ENCODE measurements at regions not wholly inside any gene's neighbourhood (a gene's known extent, or its start where the extent isn't known, plus 50 kb on each side); places are given as distances from the start of the nearest gene placed in this dataset.
A peak's percentile ranks its signal among the peaks of the same experiment; 100 is the strongest.

DNA sequence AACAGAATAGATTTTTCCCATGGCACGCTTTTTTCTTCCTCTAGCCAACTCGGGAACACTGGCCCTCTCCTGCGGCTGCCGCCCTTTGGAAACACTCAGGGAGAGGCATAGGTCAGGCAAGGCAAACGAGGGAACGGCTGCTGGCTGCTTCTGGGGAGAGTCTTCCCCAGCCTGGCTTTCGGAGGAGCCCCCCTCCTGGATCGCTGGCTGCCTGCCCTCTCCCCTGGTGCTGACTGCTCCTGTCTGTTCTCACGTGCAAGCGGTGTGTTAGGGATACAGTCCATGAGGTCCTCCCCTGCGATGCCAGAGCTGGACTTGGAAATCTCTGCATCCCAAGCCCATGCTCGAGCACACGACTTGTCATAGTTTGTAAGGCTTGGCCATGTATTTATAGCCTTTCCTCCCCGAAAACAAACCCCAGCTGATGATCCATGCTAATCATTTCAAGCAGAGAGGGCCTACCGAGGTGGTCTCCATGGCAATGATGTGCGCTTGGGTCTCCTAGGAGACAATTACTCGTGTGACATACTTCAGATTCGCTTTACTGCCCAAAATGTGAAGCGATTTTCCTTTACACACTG lies 315.6 kb upstream of the ATP10A start:
- H3K9me3 Mint-ChIP-seq: no peaks in the 10 kb centered on the region
- H3K4me1 Mint-ChIP-seq: peaks cover 20% of the 10 kb centered on the region
- peak overlapping the region; percentile 54 for H3K4me3 Mint-ChIP-seq
- TF ChIP-seq, protein P1, sequence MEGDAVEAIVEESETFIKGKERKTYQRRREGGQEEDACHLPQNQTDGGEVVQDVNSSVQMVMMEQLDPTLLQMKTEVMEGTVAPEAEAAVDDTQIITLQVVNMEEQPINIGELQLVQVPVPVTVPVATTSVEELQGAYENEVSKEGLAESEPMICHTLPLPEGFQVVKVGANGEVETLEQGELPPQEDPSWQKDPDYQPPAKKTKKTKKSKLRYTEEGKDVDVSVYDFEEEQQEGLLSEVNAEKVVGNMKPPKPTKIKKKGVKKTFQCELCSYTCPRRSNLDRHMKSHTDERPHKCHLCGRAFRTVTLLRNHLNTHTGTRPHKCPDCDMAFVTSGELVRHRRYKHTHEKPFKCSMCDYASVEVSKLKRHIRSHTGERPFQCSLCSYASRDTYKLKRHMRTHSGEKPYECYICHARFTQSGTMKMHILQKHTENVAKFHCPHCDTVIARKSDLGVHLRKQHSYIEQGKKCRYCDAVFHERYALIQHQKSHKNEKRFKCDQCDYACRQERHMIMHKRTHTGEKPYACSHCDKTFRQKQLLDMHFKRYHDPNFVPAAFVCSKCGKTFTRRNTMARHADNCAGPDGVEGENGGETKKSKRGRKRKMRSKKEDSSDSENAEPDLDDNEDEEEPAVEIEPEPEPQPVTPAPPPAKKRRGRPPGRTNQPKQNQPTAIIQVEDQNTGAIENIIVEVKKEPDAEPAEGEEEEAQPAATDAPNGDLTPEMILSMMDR (conservative IDR thresholded peaks at IDR 0.05): no peak
- H3K27ac Mint-ChIP-seq (ENCODE audit: unreplicated experiment): peak overlapping the region; percentile 95
- no peaks in the 10 kb centered on the region for H3K27me3 Mint-ChIP-seq (ENCODE audit: low read depth)
- no peaks in the 10 kb centered on the region for H3K36me3 Mint-ChIP-seq (ENCODE audit: low read depth)
- no peak for DNase-seq (ENCODE audit: low read depth, low spot score)

DNA sequence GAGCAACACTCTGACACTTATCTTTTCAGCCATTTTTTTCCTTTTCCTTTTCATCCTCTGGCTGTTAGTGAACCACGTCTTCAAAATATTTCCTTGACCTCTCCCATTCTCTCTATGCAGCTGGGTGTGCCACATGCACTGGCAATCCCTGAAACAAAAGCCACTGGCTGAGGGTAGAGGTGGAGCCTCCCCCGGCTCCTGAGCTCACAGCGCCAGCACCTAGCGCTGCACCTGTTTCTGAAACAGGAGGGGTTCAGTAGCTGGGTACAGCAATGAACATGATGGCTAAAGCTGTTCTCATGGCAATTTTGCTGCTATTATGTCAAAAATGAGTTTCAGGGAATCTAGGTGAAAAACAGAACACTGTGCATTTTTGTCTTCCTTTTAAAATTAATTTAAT lies 314.7 kb upstream of the ATP10A start:
- H3K27ac Mint-ChIP-seq (ENCODE audit: unreplicated experiment): no peak overlapping the region

DNA sequence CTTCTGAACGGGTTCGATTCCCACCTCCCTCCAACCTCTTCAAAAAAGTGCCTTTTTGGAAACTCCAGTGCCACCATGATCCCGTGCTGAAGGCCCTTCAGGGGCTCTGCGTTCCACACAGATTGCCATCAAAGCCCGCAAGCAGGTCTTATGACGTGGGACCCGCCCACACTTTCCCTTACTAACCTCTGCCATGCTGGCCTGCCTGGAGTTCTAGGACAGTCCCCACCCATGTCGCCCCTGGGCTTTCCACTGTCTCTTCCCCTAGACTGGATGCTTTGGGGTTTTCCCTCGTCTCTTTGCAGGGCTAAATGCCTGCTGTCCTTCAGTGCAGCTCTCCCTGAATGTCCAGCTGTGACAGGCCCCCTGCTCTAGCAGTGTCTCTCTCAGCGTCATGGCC lies 313.7 kb upstream of the ATP10A start:
- H3K27me3 Mint-ChIP-seq (ENCODE audit: low read depth): no peaks in the 10 kb centered on the region
- no peak overlapping the region for H3K4me3 Mint-ChIP-seq
- no peaks in the 10 kb centered on the region for H3K9me3 Mint-ChIP-seq
- peaks cover 20% of the 10 kb centered on the region for H3K4me1 Mint-ChIP-seq
- H3K27ac Mint-ChIP-seq (ENCODE audit: unreplicated experiment): no peak overlapping the region
- DNase-seq (ENCODE audit: low read depth, low spot score): no peak
- TF ChIP-seq, protein P1 (conservative IDR thresholded peaks at IDR 0.05): no peak
- H3K36me3 Mint-ChIP-seq (ENCODE audit: low read depth): no peaks in the 10 kb centered on the region

More for the DNA sequence above, 314.7 kb upstream of the ATP10A start:
- Mint-ChIP-seq H3K4me1 (peaks cover 20% of the 10 kb centered on the region), H3K4me3 (no peak overlapping the region), H3K9me3 (no peaks in the 10 kb centered on the region), H3K36me3 (ENCODE audit: low read depth) (no peaks in the 10 kb centered on the region), H3K27me3 (ENCODE audit: low read depth) (no peaks in the 10 kb centered on the region)
- TF ChIP-seq, protein P1 (conservative IDR thresholded peaks at IDR 0.05): no peak
- DNase-seq (ENCODE audit: low read depth, low spot score): no peak

DNA sequence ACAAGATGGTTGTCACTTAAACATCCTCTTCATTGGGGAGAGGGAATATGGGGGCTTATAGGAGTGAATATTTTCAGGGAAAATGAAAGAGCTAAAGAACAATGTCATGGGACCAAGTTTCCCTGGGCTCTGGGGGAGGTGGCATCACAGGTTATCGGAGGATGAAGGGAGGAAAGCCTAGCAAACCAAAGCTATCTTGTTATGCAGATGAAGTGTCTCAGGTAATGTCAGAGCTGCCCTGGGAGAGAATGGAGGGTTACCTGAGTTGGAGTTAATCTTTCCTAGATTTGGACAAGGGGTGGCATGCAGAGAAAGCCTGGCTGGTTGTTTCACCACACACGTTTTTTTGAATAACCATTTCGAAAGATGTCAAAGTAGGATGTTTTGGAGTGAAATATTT lies 308.1 kb upstream of the ATP10A start:
- no peak for DNase-seq (ENCODE audit: low read depth, low spot score)
- H3K4me3 Mint-ChIP-seq: no peak overlapping the region
- no peak overlapping the region for H3K27ac Mint-ChIP-seq (ENCODE audit: unreplicated experiment)
- H3K4me1 Mint-ChIP-seq: no peaks in the 10 kb centered on the region
- H3K9me3 Mint-ChIP-seq: no peaks in the 10 kb centered on the region
- H3K36me3 Mint-ChIP-seq (ENCODE audit: low read depth): no peaks in the 10 kb centered on the region
- TF ChIP-seq, protein P1 (conservative IDR thresholded peaks at IDR 0.05): no peak
- H3K27me3 Mint-ChIP-seq (ENCODE audit: low read depth): peaks cover 6% of the 10 kb centered on the region

- Mint-ChIP-seq H3K36me3 (ENCODE audit: low read depth) (no peaks in the 10 kb centered on the region), H3K27me3 (ENCODE audit: low read depth) (peaks cover 6% of the 10 kb centered on the region), H3K9me3 (no peaks in the 10 kb centered on the region), H3K27ac (ENCODE audit: unreplicated experiment) (no peak overlapping the region), H3K4me3 (no peak overlapping the region), H3K4me1 (no peaks in the 10 kb centered on the region)
- DNase-seq (ENCODE audit: low read depth, low spot score): no peak
- TF ChIP-seq, protein P1 (conservative IDR thresholded peaks at IDR 0.05): no peak
Measured at GRCh38 chr15:26166429-26166828, 303.3 kb upstream of the ATP10A start.
